A673 (cell line): ENCODE measurements at regions not wholly inside any gene's neighbourhood (a gene's known extent, or its start where the extent isn't known, plus 50 kb on each side); places are given as distances from the start of the nearest gene placed in this dataset.

Source experiments
- BruUV-seq: library from RNA; stranded (reverse); fragments of 400-500 nt; replicated peaks from 2 replicates; lab custom pipeline; 2021; lab: Mats Ljungman, UMichigan
- CTCF ChIA-PET: fragments of 300-600 bp; sonication (Branson Sonifier 250); formaldehyde crosslinking; loops from one replicate; lab custom pipeline; 2022; ENCODE audit warnings: antibody characterized with exemption; lab: Charles Lee
- POLR2A ChIA-PET: fragments of 300-600 bp; sonication (Branson Sonifier 250); formaldehyde crosslinking; loops from one replicate; lab custom pipeline; 2022; ENCODE audit warnings: antibody characterized with exemption; ENCODE audit not compliant: low non-redundant PET; lab: Charles Lee
- DNase-seq: peaks from one replicate; pipeline ENCODE4 v3.0.0-alpha.2; 2015; ENCODE audit warnings: low spot score
- H3K27ac ChIP-seq: fragments of 200-600 bp; sonication (generic); 2 replicates; pipeline ENCODE4 v1.5.1; 2016; ENCODE audit warnings: mixed run types, low read depth, mild to moderate bottlenecking, mixed read lengths, antibody characterized with exemption, low read length; ENCODE audit not compliant: poor library complexity, severe bottlenecking
- H3K27me3 ChIP-seq: fragments of 200-600 bp; sonication (generic); replicated peaks from 2 replicates; pipeline ENCODE4 v1.6.1; 2017; ENCODE audit warnings: mixed run types, low read depth, mild to moderate bottlenecking, mixed read lengths, antibody characterized with exemption, low read length; ENCODE audit not compliant: insufficient read depth, poor library complexity
- H3K36me3 ChIP-seq: fragments of 200-600 bp; sonication (generic); 2 replicates; pipeline ENCODE4 v1.6.1; 2016; ENCODE audit warnings: mixed run types, mild to moderate bottlenecking, mixed read lengths, antibody characterized with exemption, low read length; ENCODE audit not compliant: insufficient read depth, poor library complexity, severe bottlenecking
- H3K4me1 ChIP-seq: fragments of 200-600 bp; sonication (generic); 2 replicates; pipeline ENCODE4 v1.6.1; 2017; ENCODE audit warnings: mixed run types, mild to moderate bottlenecking, mixed read lengths, antibody characterized with exemption, low read length; ENCODE audit not compliant: insufficient read depth, poor library complexity, severe bottlenecking
- H3K4me3 ChIP-seq: fragments of 200-600 bp; sonication (generic); 2 replicates; pipeline ENCODE4 v1.5.1; 2016; ENCODE audit warnings: low read depth, mixed run types, mild to moderate bottlenecking, mixed read lengths, low read length; ENCODE audit not compliant: poor library complexity, severe bottlenecking
- H3K9me3 ChIP-seq: fragments of 200-600 bp; sonication (generic); 2 replicates; pipeline ENCODE4 v1.6.1; 2016; ENCODE audit warnings: mixed run types, low read depth, mild to moderate bottlenecking, mixed read lengths, antibody characterized with exemption, low read length; ENCODE audit not compliant: poor library complexity, severe bottlenecking
- CTCF ChIP-seq: fragments of 300-800, 200-600 bp; sonication (generic); conservative IDR thresholded peaks from 2 replicates; pipeline ENCODE4 v1.5.1; 2017; ENCODE audit warnings: low read depth, mild to moderate bottlenecking, antibody characterized with exemption, low read length, moderate library complexity, mixed read lengths
- EZH2 ChIP-seq: fragments of 200-600 bp; sonication (generic); IDR thresholded peaks from 2 replicates; pipeline ENCODE4 v1.6.1; 2017; ENCODE audit warnings: borderline replicate concordance, low read depth, mild to moderate bottlenecking, mixed read lengths, antibody characterized with exemption, low read length; ENCODE audit not compliant: poor library complexity, severe bottlenecking
- intact Hi-C: fragments of 100-400 bp; cut with micrococcal nuclease; formaldehyde crosslinking; loops from one replicate; pipeline ENCODE4 v1.10.0; 2022; ENCODE audit not compliant: unreplicated experiment

- ChIA-PET CTCF (no interaction called here), POLR2A (no interaction called here)
- H3K4me1 ChIP-seq: peaks cover 3% of the 10 kb centered on the region
- no peak overlapping the region for H3K27ac ChIP-seq
- intact Hi-C loops: no loop called here
- H3K27me3 ChIP-seq: no peaks in the 10 kb centered on the region
- no peak for DNase-seq
- TF ChIP-seq EZH2 (no peak), CTCF (no peak)
- no peaks in the 10 kb centered on the region for H3K9me3 ChIP-seq
- no peaks in the 10 kb centered on the region for H3K36me3 ChIP-seq
- BruUV-seq: no TSS peak
- no peak overlapping the region for H3K4me3 ChIP-seq
These were observed 397.9 kb downstream of the SAMD5 start for GRCh38 chr6:147906361-147906760.

- TF ChIP-seq CTCF: no peak
- no peak for TF ChIP-seq EZH2
- Histone ChIP-seq H3K4me3 (no peak overlapping the region), H3K36me3 (no peaks in the 10 kb centered on the region), H3K9me3 (no peaks in the 10 kb centered on the region), H3K27ac (no peak overlapping the region), H3K4me1 (peaks cover 3% of the 10 kb centered on the region), H3K27me3 (no peaks in the 10 kb centered on the region)
- DNase-seq: no peak
- POLR2A ChIA-PET: no interaction called here
- CTCF ChIA-PET: no interaction called here
- intact Hi-C loops: no loop called here
- BruUV-seq: no TSS peak
These were observed 401.1 kb downstream of the SAMD5 start for GRCh38 chr6:147909640-147910039.

GRCh38 chr6:147910281-147910680 is 401.8 kb downstream of the SAMD5 start:
- Histone ChIP-seq H3K4me3 (no peak overlapping the region), H3K27me3 (no peaks in the 10 kb centered on the region), H3K4me1 (peaks cover 3% of the 10 kb centered on the region), H3K27ac (no peak overlapping the region), H3K36me3 (no peaks in the 10 kb centered on the region), H3K9me3 (no peaks in the 10 kb centered on the region)
- ChIA-PET CTCF (no interaction called here), POLR2A (no interaction called here)
- TF ChIP-seq CTCF (no peak), EZH2 (no peak)
- intact Hi-C loops: no loop called here
- BruUV-seq: no TSS peak
- DNase-seq: no peak
